HPDE6-E6E7 (cell line): ENCODE measurements at regions not wholly inside any gene's neighbourhood (a gene's known extent, or its start where the extent isn't known, plus 50 kb on each side); places are given as distances from the start of the nearest gene placed in this dataset.
"Not testable (repeated sequence)": the region's sequence is repeated elsewhere in the genome, so short reads cannot be mapped to it uniquely, and the experiment has no call there.

Experiments used
- DNase-seq: peaks from one replicate; pipeline ENCODE4 v3.0.0; 2011; ENCODE audit warnings: missing footprints; ENCODE audit errors: extremely low spot score

GRCh38 chr6:85081102-85081501, 316.7 kb upstream of the TBX18 start:
- DNase-seq: no peak

- no peak for DNase-seq
Measured at GRCh38 chr6:85079761-85080160, 315.4 kb upstream of the TBX18 start.

- DNase-seq: peak; percentile 67
Measured at GRCh38 chr6:85078058-85078457, 313.7 kb upstream of the TBX18 start.

- no peak for DNase-seq
Measured at GRCh38 chr6:85077098-85077497, 312.7 kb upstream of the TBX18 start.

- DNase-seq: not testable (repeated sequence)
Measured at GRCh38 chr6:85071845-85072244, 307.4 kb upstream of the TBX18 start.

- no peak for DNase-seq
Measured at GRCh38 chr6:85069577-85069976, 305.2 kb upstream of the TBX18 start.

DNA sequence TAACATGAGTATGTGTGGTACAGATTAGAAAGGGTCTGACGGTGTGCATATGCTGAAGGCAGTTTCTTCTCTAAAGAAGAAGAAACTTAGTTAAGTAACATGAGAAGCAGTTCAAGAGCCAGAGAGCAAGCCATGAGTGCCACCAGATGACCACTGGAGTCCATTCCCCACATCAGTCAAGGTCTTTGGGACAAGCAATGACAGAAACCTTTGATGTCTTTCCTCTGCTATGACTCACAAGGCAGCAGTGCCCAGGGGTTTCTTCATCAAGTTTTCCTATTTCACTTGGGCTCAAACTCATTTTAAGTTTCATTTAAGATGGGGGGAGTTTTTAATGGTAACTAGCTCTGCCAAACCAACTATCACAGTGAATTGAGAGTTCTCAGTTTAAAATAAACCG, 303.8 kb upstream of the TBX18 start:
- no peak for DNase-seq

GRCh38 chr6:85066266-85066665, 301.9 kb upstream of the TBX18 start:
- DNase-seq: no peak

- no peak for DNase-seq
Measured at GRCh38 chr6:85065831-85066230, 301.4 kb upstream of the TBX18 start.

- DNase-seq: no peak
Measured at GRCh38 chr6:85063611-85064010, 299.2 kb upstream of the TBX18 start.

DNA sequence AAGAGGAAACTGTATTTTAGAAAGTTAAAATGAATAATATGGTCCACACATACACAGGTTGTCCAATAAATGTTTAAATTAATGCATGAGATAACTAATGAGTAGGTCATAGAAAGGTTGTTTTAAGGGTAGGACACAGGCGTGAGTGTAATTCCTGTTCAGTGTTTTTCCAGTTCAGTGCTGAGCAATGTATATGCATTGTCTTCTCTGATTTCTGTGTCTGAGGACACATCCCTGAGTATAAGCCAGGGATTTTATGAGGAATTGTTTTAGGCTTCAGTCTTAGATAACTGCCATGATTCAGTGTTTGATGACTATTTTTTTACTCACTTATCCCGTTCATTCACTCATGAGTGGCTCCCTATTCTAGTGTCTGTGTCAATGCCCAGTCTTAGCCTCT, 298.5 kb upstream of the TBX18 start:
- DNase-seq: no peak

DNA sequence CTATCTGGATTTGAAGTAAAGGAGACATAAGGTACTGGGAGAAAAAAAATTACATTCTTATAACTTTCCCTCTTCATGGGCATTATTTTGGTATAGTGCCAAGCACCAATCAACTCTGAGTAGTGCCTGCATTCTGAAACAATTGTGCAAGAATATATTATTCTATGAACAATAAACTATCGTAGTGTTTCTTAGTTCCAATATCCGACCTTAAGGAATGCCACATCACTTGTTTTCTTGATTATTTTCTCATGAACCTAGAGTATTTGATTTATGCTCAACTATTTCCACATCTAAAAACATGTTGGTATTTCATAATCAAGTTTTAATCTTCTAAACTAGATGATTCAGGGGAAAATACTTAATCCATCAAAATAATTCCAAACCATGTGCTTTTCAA, 294.4 kb upstream of the TBX18 start:
- DNase-seq: no peak

DNA sequence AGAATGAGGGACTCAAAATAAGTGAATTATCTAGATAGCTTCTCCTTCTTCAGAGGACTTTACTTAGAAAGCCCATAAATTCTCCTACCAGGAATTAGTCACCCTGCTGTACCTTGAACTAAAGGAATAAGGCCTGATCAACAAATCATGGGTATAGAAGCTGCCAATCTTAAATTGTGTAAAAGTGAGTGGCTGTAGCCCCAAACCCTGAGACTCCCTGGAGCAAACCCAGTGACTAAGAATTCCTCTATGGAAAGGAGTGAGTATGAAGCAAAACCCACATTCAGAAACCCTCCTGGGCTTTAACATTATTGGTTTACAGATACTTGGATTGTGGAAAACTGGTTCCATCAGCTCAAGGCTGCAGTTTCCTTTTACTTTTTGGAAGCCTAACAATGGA, 285.8 kb upstream of the TBX18 start:
- DNase-seq: no peak

GRCh38 chr6:85049282-85049681, 284.9 kb upstream of the TBX18 start:
- DNase-seq: no peak

DNA sequence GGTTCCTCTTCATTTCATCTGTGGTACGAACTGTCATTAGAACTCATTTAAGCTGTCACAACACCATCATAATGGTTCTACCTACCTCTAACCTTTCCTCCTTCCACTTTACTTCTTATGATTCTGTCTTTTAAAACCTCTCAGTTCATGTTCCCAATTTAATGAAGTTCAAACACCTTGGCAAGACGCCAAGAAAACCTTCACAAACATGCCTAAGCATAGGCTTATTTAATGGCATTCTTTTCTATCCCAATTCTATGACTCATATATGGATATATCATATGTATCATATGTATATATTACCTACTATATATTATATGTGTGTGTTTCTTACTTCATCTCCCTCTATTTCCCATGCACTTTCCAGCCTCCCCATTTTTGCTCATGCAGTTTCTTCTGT, 283.4 kb upstream of the TBX18 start:
- no peak for DNase-seq

GRCh38 chr6:85045767-85046166, 281.4 kb upstream of the TBX18 start:
- not testable (repeated sequence) for DNase-seq

GRCh38 chr6:85044361-85044760, 280.0 kb upstream of the TBX18 start:
- no peak for DNase-seq

DNA sequence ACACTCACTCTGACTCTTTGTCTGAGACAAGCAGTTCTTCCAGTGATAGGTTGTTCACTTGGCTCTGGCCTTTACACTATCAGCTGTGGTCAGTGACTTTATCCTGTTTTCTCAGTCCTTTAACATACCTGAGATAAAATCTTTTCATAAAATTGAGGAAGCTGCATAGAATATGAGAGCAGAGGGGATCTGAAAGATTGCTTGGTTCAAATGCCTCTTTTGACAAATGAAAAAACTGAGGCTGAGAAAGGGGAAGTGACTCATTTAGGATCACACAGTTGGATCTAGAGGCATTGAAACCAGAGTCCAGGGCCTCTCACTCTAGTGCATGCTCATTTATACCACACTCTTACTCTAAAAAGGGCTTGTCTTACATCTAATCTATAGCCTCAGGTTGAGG, 277.0 kb upstream of the TBX18 start:
- DNase-seq: no peak

GRCh38 chr6:85037221-85037620, 272.8 kb upstream of the TBX18 start:
- DNase-seq: no peak

DNA sequence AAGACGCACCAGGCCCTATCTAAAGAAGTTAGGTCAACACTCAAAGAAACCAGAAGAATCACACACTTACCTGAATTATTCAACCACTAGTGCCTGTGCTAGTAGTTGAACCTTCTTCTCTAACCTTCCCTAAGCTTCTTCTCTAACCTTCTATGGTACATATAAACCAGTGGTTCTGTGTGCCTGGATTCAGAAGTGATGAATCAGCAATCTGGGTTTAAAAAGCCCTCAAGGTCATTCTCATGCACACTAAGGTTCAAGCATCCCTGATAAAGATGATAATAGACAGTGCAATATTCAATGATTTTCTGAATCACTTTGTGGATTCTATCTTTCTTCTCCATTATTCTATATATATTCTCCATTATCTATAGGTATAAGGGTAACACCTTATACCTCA, 271.4 kb upstream of the TBX18 start:
- DNase-seq: no peak

DNA sequence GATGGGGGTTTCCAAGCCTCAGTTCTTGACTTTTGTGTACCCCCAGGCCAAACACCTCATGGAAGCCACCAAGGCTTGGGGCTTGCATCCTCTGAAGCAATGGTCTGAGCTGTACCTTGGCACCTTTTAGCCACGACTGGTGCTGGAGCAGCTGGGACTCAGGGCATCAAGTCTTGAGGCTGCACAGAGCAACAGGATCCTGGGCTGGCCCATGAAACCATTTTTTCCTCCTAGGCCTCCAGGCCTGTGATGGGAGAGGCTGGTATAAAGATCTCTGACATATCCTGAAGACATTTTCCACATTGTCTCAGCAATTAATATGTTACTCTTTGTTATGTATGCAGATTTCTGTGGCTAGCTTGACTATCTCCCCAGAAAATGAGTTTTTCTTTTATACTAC, 269.1 kb upstream of the TBX18 start:
- DNase-seq: no peak

DNA sequence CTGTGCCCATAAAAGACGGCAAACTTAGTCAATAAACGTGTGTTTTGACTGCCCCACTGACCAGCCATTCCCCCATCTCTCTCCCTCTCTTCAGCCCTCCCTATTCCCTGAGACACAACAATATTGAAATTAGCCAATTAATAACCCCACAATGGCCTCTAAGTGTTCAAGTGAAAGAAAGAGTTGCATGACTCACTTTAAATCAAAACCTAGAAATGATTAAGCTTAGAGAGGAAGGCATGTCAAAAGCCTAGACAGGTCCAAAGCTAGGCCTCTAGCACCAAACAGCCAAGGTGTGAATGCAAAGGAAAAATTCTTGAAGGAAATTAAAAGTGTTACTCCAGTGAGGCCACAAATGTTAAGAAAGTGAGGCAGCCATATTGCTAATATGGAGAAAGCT, 261.6 kb upstream of the TBX18 start:
- no peak for DNase-seq

GRCh38 chr6:85023721-85024120, 259.3 kb upstream of the TBX18 start:
- no peak for DNase-seq

GRCh38 chr6:85017352-85017751, 253.0 kb upstream of the TBX18 start:
- no peak for DNase-seq

DNA sequence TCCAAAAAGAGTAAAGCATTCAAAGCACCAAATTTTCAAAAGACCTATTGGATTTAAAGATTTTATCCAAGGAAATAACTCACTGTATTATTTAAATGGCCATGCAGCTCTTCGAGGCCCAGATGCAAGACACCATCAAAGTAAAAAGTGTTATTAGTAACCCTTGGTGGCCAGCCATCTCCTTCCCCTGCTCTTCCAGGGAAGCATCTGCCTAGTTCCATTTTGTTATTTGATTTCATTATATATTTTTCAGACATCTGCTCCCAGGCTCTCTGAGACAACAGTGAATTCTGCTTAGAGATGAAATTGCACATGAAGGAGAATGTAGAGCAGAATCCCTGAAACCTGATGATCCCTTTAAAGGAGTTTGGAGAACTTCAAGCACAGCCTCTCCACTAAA, 252.3 kb upstream of the TBX18 start:
- DNase-seq: no peak
